IMR-90 (cell line): ENCODE measurements at regions not wholly inside any gene's neighbourhood (a gene's known extent, or its start where the extent isn't known, plus 50 kb on each side); places are given as distances from the start of the nearest gene placed in this dataset.

Experiments used
- BHLHE40 ChIP-seq: fragments of 150-350 bp; IDR thresholded peaks from 2 replicates; pipeline ENCODE4 v1.6.1; 2016; ENCODE audit warnings: mild to moderate bottlenecking, low read depth, low read length
- CEBPB ChIP-seq: IDR thresholded peaks from 2 replicates; pipeline ENCODE4 v1.6.1; 2012; ENCODE audit warnings: low read depth, low read length, improper control_type of control experiment
- CHD1 ChIP-seq: IDR thresholded peaks from 2 replicates; pipeline ENCODE4 v1.6.1; 2012; ENCODE audit warnings: low read depth, low read length, improper control_type of control experiment
- CTCF ChIP-seq: conservative IDR thresholded peaks from 2 replicates; pipeline ENCODE4 v1.5.1; 2012; ENCODE audit warnings: mild to moderate bottlenecking, low read depth, low read length, improper control_type of control experiment
- ELK1 ChIP-seq: fragments of 150-350 bp; IDR thresholded peaks from 2 replicates; pipeline ENCODE4 v1.6.1; 2016; ENCODE audit warnings: low read depth, mild to moderate bottlenecking, low read length, moderate library complexity, borderline replicate concordance
- FOS ChIP-seq: fragments of 150-350 bp; IDR thresholded peaks from 2 replicates; pipeline ENCODE4 v1.6.1; 2016; ENCODE audit warnings: low read depth, low read length
- MAZ ChIP-seq: IDR thresholded peaks from 2 replicates; pipeline ENCODE4 v1.6.1; 2012; ENCODE audit warnings: low read depth, mild to moderate bottlenecking, low read length, improper control_type of control experiment, moderate library complexity, borderline replicate concordance
- NFE2L2 ChIP-seq: fragments of 150-350 bp; IDR thresholded peaks from 2 replicates; pipeline ENCODE4 v1.6.1; 2016; ENCODE audit warnings: low read depth, mild to moderate bottlenecking, low read length
- POLR2A ChIP-seq: IDR thresholded peaks from 2 replicates; pipeline ENCODE4 v1.6.1; 2012; ENCODE audit warnings: mild to moderate bottlenecking, low read depth, low read length
- RAD21 ChIP-seq: IDR thresholded peaks from 2 replicates; pipeline ENCODE4 v1.6.1; 2012; ENCODE audit warnings: low read length, improper control_type of control experiment
- RCOR1 ChIP-seq: IDR thresholded peaks from 2 replicates; pipeline ENCODE4 v1.6.1; 2012; ENCODE audit warnings: mild to moderate bottlenecking, low read length, improper control_type of control experiment; ENCODE audit not compliant: insufficient replicate concordance
- RFX5 ChIP-seq: IDR thresholded peaks from 2 replicates; pipeline ENCODE4 v1.8.0; 2012; ENCODE audit warnings: low read depth, mild to moderate bottlenecking, low read length, moderate library complexity
- SMC3 ChIP-seq: fragments of 150-350 bp; IDR thresholded peaks from 2 replicates; pipeline ENCODE4 v1.6.1; 2016; ENCODE audit warnings: low read depth, mild to moderate bottlenecking, antibody characterized with exemption, low read length, moderate library complexity

- TF ChIP-seq CTCF: no peak
- TF ChIP-seq FOS: no peak
- TF ChIP-seq BHLHE40: no peak
- TF ChIP-seq POLR2A: no peak
- no peak for TF ChIP-seq RAD21
- TF ChIP-seq CEBPB: no peak
- TF ChIP-seq RCOR1: no peak
- no peak for TF ChIP-seq SMC3
- TF ChIP-seq NFE2L2: no peak
- no peak for TF ChIP-seq MAZ
- no peak for TF ChIP-seq ELK1
- no peak for TF ChIP-seq RFX5
- no peak for TF ChIP-seq CHD1
Measured at GRCh38 chr12:124208489-124208888, 86.4 kb upstream of the RFLNA start.
